Neural cell (in vitro differentiated cells): ENCODE measurements at regions not wholly inside any gene's neighbourhood (a gene's known extent, or its start where the extent isn't known, plus 50 kb on each side); places are given as distances from the start of the nearest gene placed in this dataset.

Experiments used
- H2AFZ ChIP-seq: fragments of 200-600, 300-800 bp; sonication (generic), shearing (Covaris generic); 2 replicates; pipeline ENCODE4 v1.6.0; 2014; ENCODE audit warnings: low read depth, mild to moderate bottlenecking, antibody characterized with exemption, low read length, moderate library complexity
- H3F3A ChIP-seq: fragments of 200-600 bp; shearing (Covaris generic); 2 replicates; pipeline ENCODE4 v1.6.1; 2016; ENCODE audit warnings: mild to moderate bottlenecking, moderate library complexity, mixed read lengths, antibody characterized with exemption, low read length; ENCODE audit not compliant: insufficient read depth, poor library complexity, severe bottlenecking
- H3K27ac ChIP-seq: fragments of 200-600, 300-800 bp; sonication (generic), shearing (Covaris generic); 2 replicates; pipeline ENCODE4 v1.5.1; 2014; ENCODE audit warnings: mild to moderate bottlenecking, low read length, moderate library complexity
- H3K27me3 ChIP-seq: fragments of 300-800, 200-600 bp; sonication (generic), shearing (Covaris generic); 2 replicates; pipeline ENCODE4 v1.6.0; 2014; ENCODE audit warnings: mild to moderate bottlenecking, low read depth, low read length, moderate library complexity; ENCODE audit not compliant: insufficient read depth
- H3K36me3 ChIP-seq: fragments of 300-800, 200-600 bp; sonication (generic), shearing (Covaris generic); 2 replicates; pipeline ENCODE4 v1.5.1; 2014; ENCODE audit warnings: mild to moderate bottlenecking, antibody characterized with exemption, low read length, moderate library complexity; ENCODE audit not compliant: insufficient read depth
- H3K4me2 ChIP-seq: fragments of 300-800, 200-600 bp; sonication (generic), shearing (Covaris generic); 2 replicates; pipeline ENCODE4 v1.6.0; 2014; ENCODE audit warnings: mild to moderate bottlenecking, low read length
- H3K4me3 ChIP-seq: fragments of 300-800, 200-600 bp; sonication (generic), shearing (Covaris generic); 2 replicates; pipeline ENCODE4 v1.5.1; 2014; ENCODE audit warnings: mild to moderate bottlenecking, low read length, moderate library complexity
- H3K79me2 ChIP-seq: fragments of 200-600 bp; shearing (Covaris generic); replicated peaks from 2 replicates; pipeline ENCODE4 v1.6.0; 2014; ENCODE audit warnings: mild to moderate bottlenecking, low read length, moderate library complexity; ENCODE audit not compliant: insufficient read depth
- H3K9ac ChIP-seq: fragments of 300-800, 200-600 bp; sonication (generic), shearing (Covaris generic); 2 replicates; pipeline ENCODE4 v1.6.1; 2016; ENCODE audit warnings: mild to moderate bottlenecking, low read length, mixed read lengths
- H3K9me2 ChIP-seq: fragments of 200-600 bp; shearing (Covaris generic); 2 replicates; pipeline ENCODE4 v1.6.1; 2016; ENCODE audit warnings: mild to moderate bottlenecking, low read length, mixed read lengths; ENCODE audit not compliant: insufficient read depth
- H3K9me3 ChIP-seq: fragments of 200-600, 300-800 bp; sonication (generic), shearing (Covaris generic); 2 replicates; pipeline ENCODE4 v1.6.1; 2016; ENCODE audit warnings: mild to moderate bottlenecking, mixed run types, low read length, moderate library complexity, mixed read lengths
- H4K20me1 ChIP-seq: fragments of 200-600 bp; shearing (Covaris generic); 2 replicates; pipeline ENCODE4 v1.6.1; 2016; ENCODE audit warnings: mild to moderate bottlenecking, mixed run types; ENCODE audit not compliant: insufficient read depth
- EP300 ChIP-seq: fragments of 450-650 bp; conservative IDR thresholded peaks from 2 replicates; pipeline ENCODE4 v1.6.1; 2014; ENCODE audit warnings: antibody characterized with exemption, mild to moderate bottlenecking, moderate library complexity; ENCODE audit not compliant: poor library complexity, severe bottlenecking
- EZH2 ChIP-seq: fragments of 200-600, 300-800 bp; shearing (Covaris generic), sonication (generic); IDR thresholded peaks from 2 replicates; pipeline ENCODE4 v1.6.1; 2014; ENCODE audit warnings: antibody characterized with exemption, low read length, borderline replicate concordance, mild to moderate bottlenecking; ENCODE audit not compliant: insufficient read depth, poor library complexity, severe bottlenecking
- MXI1 ChIP-seq: fragments of 450-650 bp; conservative IDR thresholded peaks from 2 replicates; pipeline ENCODE4 v1.6.1; 2014; ENCODE audit warnings: antibody characterized with exemption, mild to moderate bottlenecking; ENCODE audit not compliant: poor library complexity, severe bottlenecking
- POLR2AphosphoS5 ChIP-seq: IDR thresholded peaks from 2 replicates; pipeline ENCODE4 v1.6.1; 2012
- RAD21 ChIP-seq: fragments of 450-650 bp; conservative IDR thresholded peaks from 2 replicates; pipeline ENCODE4 v1.6.1; 2014; ENCODE audit warnings: antibody characterized with exemption, mild to moderate bottlenecking, moderate library complexity
- SMC3 ChIP-seq: fragments of 450-650 bp; conservative IDR thresholded peaks from 2 replicates; pipeline ENCODE4 v1.6.1; 2014; ENCODE audit warnings: antibody characterized with exemption, mild to moderate bottlenecking, moderate library complexity; ENCODE audit not compliant: poor library complexity
- TF ChIP-seq, protein P1 (sequence below): IDR thresholded peaks from 2 replicates; pipeline ENCODE4 v1.6.1; 2012; ENCODE audit warnings: borderline replicate concordance
- TF ChIP-seq, protein P2 (sequence below): fragments of 450-650 bp; IDR thresholded peaks from 2 replicates; pipeline ENCODE4 v1.5.1; 2014; ENCODE audit warnings: antibody characterized with exemption, mild to moderate bottlenecking, moderate library complexity; ENCODE audit not compliant: poor library complexity, severe bottlenecking

DNA sequence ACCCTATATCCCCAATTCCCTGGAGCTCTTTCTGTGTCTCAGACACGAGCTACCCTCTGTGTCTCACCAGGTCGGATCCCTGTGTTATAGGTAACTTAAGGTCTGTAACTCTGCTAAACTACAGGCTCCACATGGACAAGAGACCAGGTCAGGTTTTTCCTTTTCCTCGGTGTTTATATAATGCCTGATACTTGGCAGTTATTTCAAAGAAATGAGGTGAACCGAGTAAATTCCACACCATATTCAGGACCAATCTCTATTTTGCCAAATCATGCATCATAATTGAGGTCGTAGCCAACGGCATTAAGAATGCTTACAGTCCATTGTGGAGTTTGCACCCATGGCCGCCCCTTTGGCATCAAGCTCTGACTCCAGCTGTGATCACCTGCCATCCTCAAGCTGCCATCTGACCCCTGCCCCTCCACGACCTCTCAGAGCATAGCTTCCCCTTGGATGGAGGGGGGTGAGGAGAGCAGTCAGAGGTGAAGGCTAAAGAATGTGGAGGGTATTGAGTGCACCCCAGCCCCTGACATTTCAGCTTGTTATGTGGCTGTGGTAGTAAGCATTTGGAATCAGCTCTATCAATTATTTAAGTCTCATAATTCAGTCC lies 434.7 kb upstream of the RBFOX1 start:
- H4K20me1 ChIP-seq, result no peaks in the 10 kb centered on the region
- H3K9ac ChIP-seq, result no peak overlapping the region
- no peaks in the 10 kb centered on the region for H3K36me3 ChIP-seq
- TF ChIP-seq EZH2, result no peak
- no peak for TF ChIP-seq MXI1
- H3K9me3 ChIP-seq, result no peaks in the 10 kb centered on the region
- no peak overlapping the region for H2AFZ ChIP-seq
- H3K79me2 ChIP-seq, result no peaks in the 10 kb centered on the region
- H3K27ac ChIP-seq, result no peak overlapping the region
- no peak overlapping the region for H3K4me2 ChIP-seq
- no peak overlapping the region for H3K4me3 ChIP-seq
- H3F3A ChIP-seq, result no peaks in the 10 kb centered on the region
- H3K9me2 ChIP-seq, result no peaks in the 10 kb centered on the region
- no peaks in the 10 kb centered on the region for H3K27me3 ChIP-seq

GRCh38 chr16:6892966-6893365 lies 439.7 kb upstream of the RBFOX1 start:
- no peak overlapping the region for H3K4me2 ChIP-seq
- no peaks in the 10 kb centered on the region for H3K9me3 ChIP-seq
- H3K9me2 ChIP-seq, result no peaks in the 10 kb centered on the region
- H3K4me3 ChIP-seq, result no peak overlapping the region
- H3F3A ChIP-seq, result no peaks in the 10 kb centered on the region
- H3K27ac ChIP-seq, result no peak overlapping the region
- H4K20me1 ChIP-seq, result no peaks in the 10 kb centered on the region
- TF ChIP-seq, protein P1, sequence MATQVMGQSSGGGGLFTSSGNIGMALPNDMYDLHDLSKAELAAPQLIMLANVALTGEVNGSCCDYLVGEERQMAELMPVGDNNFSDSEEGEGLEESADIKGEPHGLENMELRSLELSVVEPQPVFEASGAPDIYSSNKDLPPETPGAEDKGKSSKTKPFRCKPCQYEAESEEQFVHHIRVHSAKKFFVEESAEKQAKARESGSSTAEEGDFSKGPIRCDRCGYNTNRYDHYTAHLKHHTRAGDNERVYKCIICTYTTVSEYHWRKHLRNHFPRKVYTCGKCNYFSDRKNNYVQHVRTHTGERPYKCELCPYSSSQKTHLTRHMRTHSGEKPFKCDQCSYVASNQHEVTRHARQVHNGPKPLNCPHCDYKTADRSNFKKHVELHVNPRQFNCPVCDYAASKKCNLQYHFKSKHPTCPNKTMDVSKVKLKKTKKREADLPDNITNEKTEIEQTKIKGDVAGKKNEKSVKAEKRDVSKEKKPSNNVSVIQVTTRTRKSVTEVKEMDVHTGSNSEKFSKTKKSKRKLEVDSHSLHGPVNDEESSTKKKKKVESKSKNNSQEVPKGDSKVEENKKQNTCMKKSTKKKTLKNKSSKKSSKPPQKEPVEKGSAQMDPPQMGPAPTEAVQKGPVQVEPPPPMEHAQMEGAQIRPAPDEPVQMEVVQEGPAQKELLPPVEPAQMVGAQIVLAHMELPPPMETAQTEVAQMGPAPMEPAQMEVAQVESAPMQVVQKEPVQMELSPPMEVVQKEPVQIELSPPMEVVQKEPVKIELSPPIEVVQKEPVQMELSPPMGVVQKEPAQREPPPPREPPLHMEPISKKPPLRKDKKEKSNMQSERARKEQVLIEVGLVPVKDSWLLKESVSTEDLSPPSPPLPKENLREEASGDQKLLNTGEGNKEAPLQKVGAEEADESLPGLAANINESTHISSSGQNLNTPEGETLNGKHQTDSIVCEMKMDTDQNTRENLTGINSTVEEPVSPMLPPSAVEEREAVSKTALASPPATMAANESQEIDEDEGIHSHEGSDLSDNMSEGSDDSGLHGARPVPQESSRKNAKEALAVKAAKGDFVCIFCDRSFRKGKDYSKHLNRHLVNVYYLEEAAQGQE, result no peak
- TF ChIP-seq MXI1, result no peak
- no peaks in the 10 kb centered on the region for H3K27me3 ChIP-seq
- no peaks in the 10 kb centered on the region for H3K79me2 ChIP-seq
- no peak overlapping the region for H2AFZ ChIP-seq
- H3K9ac ChIP-seq, result no peak overlapping the region
- no peaks in the 10 kb centered on the region for H3K36me3 ChIP-seq

GRCh38 chr16:6891496-6891895 lies 441.1 kb upstream of the RBFOX1 start:
- Histone ChIP-seq H3K4me3 (no peak overlapping the region), H3K4me2 (no peak overlapping the region), H3K79me2 (no peaks in the 10 kb centered on the region), H3F3A (no peaks in the 10 kb centered on the region), H3K9me3 (no peaks in the 10 kb centered on the region), H2AFZ (no peak overlapping the region), H3K9ac (no peak overlapping the region), H3K27ac (no peak overlapping the region), H3K36me3 (no peaks in the 10 kb centered on the region), H3K9me2 (no peaks in the 10 kb centered on the region), H4K20me1 (no peaks in the 10 kb centered on the region), H3K27me3 (no peaks in the 10 kb centered on the region)
- TF ChIP-seq, protein P1, result no peak
- TF ChIP-seq EP300 (no peak), POLR2AphosphoS5 (no peak), SMC3 (no peak), RAD21 (no peak), MXI1 (no peak)
- TF ChIP-seq, protein P2, sequence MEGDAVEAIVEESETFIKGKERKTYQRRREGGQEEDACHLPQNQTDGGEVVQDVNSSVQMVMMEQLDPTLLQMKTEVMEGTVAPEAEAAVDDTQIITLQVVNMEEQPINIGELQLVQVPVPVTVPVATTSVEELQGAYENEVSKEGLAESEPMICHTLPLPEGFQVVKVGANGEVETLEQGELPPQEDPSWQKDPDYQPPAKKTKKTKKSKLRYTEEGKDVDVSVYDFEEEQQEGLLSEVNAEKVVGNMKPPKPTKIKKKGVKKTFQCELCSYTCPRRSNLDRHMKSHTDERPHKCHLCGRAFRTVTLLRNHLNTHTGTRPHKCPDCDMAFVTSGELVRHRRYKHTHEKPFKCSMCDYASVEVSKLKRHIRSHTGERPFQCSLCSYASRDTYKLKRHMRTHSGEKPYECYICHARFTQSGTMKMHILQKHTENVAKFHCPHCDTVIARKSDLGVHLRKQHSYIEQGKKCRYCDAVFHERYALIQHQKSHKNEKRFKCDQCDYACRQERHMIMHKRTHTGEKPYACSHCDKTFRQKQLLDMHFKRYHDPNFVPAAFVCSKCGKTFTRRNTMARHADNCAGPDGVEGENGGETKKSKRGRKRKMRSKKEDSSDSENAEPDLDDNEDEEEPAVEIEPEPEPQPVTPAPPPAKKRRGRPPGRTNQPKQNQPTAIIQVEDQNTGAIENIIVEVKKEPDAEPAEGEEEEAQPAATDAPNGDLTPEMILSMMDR, result no peak
